ENCODE measurements at regions not wholly inside any gene's neighbourhood (a gene's known extent, or its start where the extent isn't known, plus 50 kb on each side); places are given as distances from the start of the nearest gene placed in this dataset.
"Not testable (repeated sequence)": the region's sequence is repeated elsewhere in the genome, so short reads cannot be mapped to it uniquely, and the experiment has no call there.

DNA sequence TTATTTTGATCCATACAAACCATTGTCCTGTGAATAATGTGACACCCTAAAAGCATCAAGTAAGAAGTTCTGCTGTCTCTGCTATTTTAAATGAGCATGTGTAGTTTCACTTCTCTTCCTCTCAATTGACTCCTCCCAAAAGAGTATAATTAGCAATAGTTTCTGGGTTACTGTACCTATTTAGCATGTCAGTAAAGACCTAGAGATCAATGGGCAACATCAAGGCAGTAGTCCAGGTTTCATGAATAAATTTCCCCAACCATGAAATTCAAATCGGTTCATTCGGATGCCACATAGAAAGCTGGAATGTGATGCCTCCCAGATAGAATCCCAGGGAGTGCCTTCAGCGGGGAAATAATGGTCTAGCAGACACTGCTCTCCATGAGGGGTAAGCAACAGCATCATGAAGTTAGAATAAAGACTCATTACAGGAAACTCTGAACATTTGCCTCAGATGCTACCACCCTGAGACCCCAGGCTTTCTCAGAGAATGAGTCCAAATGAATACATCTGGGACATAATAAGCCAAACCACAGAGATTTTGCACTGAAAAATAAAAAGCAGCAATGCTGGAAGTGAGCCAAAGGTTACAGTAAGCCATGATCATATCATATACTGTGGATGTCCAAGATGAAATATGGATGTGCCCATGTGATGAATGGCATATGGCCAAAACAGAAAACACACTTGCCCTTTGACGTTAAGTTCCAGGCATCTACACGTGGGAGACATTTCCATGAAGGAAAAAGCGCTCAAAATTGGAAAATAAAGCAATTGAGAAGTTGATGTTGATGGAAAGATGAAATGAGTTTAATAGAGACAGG is 1107.0 kb upstream of the SEMA6A start:
- DNase-seq = no peak

DNA sequence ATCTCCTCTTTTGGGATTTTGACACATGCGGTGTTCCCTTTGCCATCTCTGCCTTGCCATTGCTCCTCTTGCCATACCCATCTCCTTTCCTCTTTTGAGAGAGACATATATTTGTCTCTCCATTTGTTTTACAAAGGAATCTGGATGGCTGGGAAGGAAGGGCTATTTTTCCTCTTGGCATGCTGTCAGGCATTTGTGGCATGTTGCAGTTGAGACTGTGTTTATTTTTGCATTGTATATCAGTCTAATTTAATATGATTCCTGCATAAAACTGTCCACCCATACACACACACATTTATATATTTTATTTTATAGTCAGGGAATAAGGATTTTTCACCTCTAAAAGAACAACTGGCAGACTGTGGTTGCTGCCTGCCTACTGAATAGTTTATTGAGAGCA is 1105.8 kb upstream of the SEMA6A start:
- no peak for DNase-seq

- DNase-seq = no peak
Measured at GRCh38 chr5:117679046-117679445, 1104.4 kb upstream of the SEMA6A start.

DNA sequence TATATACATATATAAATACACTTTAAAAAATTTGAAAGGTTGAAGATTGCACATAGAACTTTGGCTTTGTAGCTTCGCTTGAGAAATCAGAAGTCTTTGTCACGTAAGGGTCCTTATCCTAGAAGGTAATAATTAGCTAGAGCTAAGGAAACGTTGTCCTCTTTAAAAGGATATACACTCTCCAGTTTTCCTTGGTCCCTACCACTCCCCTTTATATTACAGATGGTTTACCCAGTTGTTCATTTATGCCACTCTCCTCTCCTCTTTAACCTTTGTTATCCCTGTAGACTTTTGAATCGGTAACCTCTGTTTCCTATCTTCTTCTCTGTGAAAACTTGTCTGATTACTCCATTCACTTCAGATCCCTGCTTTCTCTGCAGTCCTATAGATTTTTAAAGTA is 1101.0 kb upstream of the SEMA6A start:
- no peak for DNase-seq

DNA sequence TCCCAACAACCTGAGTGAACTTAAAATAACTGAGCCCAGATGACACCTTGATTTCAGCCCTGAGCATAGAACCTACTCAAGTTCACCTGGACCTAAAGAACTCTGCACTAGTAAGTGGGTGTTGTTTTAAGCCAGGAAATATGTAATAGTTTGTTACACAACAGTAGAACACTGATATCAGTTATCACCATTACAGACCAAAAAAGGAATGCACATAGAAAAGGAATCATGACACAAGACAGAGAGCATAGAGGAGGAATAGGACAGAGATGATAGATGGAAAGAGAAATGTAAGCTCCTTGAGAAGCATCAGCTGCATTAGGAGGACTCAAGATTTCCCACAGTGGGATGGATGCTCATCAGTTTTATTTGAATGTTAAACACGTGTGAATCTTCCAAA is 1096.9 kb upstream of the SEMA6A start:
- no peak for DNase-seq

DNA sequence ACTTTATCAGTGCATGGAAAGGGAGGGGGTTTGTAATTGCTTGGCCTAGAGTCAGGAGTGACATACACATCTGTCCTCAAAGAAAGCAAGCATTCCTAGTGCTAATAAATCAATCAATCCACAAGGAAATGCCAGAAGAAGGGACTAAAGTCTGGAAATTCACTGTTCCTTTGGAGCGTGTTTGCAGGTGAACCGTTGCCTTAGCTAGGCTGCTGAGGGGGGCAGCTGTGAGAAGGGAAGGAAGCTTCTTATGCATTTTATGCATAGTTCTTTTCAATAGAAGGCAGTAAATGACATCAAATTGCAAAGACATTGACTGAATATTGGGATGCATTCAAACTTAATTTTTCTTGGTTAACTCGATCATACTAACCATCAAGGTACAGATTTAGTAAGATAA is 1092.5 kb upstream of the SEMA6A start:
- no peak for DNase-seq

GRCh38 chr5:117665121-117665520 is 1090.5 kb upstream of the SEMA6A start:
- DNase-seq = no peak

DNA sequence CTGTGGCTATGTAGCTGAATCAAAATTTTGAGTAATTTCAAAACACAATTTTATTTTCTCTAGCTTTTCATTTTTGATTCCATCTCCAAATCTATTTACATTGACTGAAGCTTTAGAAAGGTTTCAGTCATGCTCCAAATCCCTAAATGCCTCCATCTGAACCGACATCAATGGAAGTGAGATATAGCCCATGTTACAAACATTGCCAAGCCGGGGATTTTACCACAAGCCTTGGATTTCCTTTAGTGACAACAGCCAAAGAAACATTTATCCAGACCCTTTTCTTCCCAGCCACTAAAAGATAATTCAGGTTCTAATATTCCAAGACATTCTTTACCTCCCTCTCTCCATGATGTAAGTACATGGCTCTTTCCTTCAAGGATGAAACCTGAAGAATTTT is 1087.7 kb upstream of the SEMA6A start:
- DNase-seq = no peak

DNA sequence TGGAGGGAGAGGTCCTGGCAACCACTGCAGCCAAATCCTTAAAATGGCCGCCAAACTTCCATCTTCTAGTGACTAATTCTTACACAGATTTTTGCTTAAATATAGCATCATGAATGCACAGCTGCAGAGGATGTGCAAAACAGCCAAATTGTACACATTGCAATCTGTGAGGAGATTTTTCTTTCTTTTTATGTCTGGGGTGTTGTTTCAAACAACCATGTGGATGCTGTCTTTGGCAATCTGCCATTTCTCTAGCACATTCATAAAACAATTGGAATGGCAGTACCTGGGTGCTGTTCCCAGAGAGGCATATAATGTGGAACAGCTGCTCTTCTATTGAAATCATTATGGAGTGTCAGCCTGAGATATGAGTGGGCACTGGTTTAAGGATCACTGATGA is 1082.9 kb upstream of the SEMA6A start:
- no peak for DNase-seq

DNA sequence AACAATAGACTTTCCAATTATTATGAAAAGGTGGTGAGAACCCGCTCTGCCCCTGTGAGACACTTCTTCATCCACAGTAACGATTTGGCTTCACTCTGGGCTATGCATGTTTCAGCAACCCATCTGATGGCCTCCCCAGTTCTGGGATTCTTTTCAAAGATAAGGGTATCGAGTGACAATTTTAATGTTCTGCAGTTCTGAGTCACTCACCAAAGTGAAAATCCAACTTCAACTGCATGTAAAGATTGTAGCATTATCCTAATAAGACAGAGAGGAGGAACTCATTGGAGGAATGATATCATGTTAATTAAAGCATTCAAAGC is 1078.3 kb upstream of the SEMA6A start:
- no peak for DNase-seq

GRCh38 chr5:117652036-117652957 is 1077.7 kb upstream of the SEMA6A start:
- DNase-seq = no peak

GRCh38 chr5:117649821-117650220 is 1075.2 kb upstream of the SEMA6A start:
- DNase-seq = no peak

DNA sequence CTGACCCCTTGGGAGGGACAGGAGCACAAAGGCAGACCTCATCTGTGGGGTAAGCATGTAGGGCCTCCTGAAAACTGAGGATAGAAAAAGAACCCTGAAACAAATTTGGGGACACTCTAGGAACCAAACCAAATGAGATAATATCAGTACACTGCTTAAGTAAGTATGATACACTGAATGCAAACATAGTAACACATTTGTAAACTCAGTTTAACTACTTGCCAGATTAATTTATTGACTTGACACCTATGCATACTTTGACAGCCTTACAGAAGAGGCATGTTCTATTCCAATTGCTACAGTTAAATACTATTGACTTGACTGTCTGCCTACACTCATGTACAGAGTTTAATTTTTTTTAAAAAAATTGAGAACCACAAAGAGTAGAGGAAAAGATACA is 1070.8 kb upstream of the SEMA6A start:
- DNase-seq = no peak

GRCh38 chr5:117638581-117638980 is 1064.0 kb upstream of the SEMA6A start:
- no peak for DNase-seq

DNA sequence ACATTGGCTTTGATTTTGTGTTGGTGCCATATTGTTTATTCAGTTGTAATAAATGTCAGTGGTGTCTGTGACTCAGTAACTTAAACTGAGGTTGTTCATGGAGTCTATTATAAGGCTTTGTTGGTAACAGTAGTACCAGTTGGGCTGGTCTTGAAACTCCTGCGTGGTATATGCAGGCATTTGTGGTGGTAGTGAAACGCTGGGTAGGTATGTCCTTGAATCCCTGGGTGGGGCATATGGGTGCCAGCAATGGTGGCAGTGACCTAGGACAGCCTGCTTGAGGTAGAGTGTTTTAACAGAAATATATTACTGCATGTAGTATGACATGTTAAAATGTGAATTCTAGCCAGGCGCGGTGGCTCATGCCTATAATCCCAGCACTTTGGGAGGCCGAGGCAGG is 1058.5 kb upstream of the SEMA6A start:
- DNase-seq = no peak

GRCh38 chr5:117624201-117624600 is 1049.6 kb upstream of the SEMA6A start:
- no peak for DNase-seq

DNA sequence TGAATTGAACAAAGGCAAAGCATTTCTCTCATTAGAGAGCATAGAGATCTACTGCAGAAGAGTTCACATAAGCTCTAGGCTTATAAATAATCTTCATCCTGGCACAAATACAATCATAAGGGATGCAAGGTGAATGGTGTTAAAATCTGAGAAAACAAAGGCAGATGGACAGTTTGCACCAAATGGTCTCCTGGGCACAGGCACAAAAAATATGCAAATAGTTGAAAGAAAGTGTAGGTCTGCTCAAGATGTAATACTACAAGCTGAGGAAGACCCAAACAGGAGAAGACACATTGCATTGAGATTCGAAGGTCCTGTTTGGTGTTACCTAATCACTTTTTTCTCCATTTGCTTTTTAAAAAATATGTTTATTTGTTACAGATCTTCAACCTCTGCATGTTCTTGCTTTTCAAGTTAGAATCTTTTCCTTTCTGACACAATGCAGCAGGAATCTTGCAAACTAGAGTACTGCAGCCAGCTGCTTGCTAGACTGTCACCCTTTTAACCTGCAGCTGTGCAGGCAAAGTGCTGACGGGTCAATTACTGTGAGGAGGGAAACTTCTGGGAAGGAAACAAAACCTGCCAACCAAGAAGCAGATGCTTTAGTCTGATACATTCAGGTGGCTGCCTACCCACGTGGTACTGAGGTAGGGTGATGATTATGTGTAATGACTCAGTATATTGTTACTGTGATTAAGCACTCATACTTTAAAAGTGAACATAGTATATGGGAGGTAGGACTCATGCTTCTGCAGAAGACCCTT is 1048.6 kb upstream of the SEMA6A start:
- DNase-seq = no peak

DNA sequence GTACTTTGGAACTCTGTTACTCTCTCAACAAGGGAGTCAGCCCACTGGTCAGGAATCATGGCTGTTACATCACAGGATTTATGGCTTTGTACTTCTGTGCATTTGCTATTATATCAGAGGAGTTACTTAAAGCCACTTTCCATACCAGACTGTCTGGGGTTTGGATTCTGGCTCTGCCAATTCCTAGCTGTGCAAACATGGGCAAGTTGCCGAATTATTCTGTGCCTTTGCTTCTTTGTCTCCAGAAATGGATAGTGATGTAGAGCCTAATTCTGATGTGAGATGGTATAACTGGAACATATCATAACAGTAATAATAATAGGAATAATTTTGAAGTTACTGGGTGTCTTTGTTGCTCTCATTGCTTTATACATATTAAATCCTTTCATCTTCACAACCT is 1047.3 kb upstream of the SEMA6A start:
- DNase-seq = no peak

GRCh38 chr5:117615226-117615625 is 1040.6 kb upstream of the SEMA6A start:
- DNase-seq = no peak

- DNase-seq = no peak
Measured at GRCh38 chr5:117614408-117614807, 1039.8 kb upstream of the SEMA6A start.

DNA sequence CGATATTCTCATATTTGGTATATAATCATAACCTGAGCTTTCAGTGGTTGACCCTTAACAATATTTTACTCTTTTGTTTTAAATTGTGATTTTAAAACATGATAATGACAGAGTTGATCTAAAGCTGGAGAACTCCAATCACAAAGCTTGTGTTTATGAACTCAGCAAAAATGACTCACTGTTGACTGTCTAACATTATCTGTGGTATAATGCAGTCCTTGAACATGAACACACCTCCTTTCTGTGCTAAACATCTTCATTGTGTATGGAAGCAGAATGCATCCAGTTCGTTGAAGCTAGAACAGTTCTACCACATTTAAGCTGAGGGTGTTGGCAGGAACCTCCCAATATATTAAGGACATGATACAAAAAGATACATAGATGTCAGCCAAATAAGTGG is 1030.2 kb upstream of the SEMA6A start:
- DNase-seq = no peak

DNA sequence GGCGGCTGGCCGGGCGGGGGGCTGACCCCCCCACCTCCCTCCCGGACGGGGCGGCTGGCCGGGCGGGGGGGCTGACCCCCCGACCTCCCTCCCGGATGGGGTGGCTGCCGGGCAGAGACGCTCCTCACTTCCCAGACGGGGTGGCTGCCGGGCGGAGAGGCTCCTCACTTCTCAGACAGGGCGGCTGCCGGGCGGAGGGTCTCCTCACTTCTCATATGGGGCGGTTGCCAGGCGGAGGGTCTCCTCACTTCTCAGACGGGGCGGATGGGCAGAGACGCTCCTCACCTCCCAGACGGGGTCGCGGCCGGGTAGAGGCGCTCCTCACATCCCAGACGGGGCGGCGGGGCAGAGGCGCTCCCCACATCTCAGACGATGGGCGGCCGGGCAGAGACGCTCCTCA is 1025.2 kb upstream of the SEMA6A start:
- DNase-seq = not testable (repeated sequence)

GRCh38 chr5:117594166-117594565 is 1019.5 kb upstream of the SEMA6A start:
- no peak for DNase-seq

GRCh38 chr5:117590944-117591343 is 1016.3 kb upstream of the SEMA6A start:
- no peak for DNase-seq

Data from CD4-positive, alpha-beta T cell treated with Interleukin-17A for 4 hours (primary cell).